A549 (cell line): ENCODE measurements at regions not wholly inside any gene's neighbourhood (a gene's known extent, or its start where the extent isn't known, plus 50 kb on each side); places are given as distances from the start of the nearest gene placed in this dataset.

Experiments used
- ATAC-seq, 2 experiments: fragments of 200-7000 bp in 1 of 2; fragments of >200 bp in 1 of 2; cut with Nextera tagmentation in 1 of 2; cut with Tn5 transposase in 1 of 2; 3 replicates each; pipeline versions ENCODE4 v1.8.0 to v1.9.1; 2018 to 2020; ENCODE audit warnings: mild to moderate bottlenecking in 1 of 2, moderate library complexity in 1 of 2
- CTCF ChIA-PET: fragments of 300-600 bp; sonication (Branson Sonifier 250); formaldehyde crosslinking; extraction: SDS; loops from one replicate; lab custom pipeline; 2021; ENCODE audit warnings: antibody characterized with exemption, inconsistent platforms; lab: Yijun Ruan, JAX
- POLR2A ChIA-PET: fragments of 350-600 bp; formaldehyde crosslinking; extraction: SDS; loops from one replicate; lab custom pipeline; 2021; ENCODE audit warnings: antibody characterized with exemption, inconsistent platforms; lab: Yijun Ruan, JAX
- DNase-seq, 2 experiments: peaks; one replicate each; pipeline versions ENCODE4 v3.0.0 to v3.0.0-alpha.2; 2011 to 2016; ENCODE audit warnings: low read depth in 1 of 2, low spot score in 1 of 2
- FAIRE-seq: peaks from 2 replicates; lab custom pipeline; 2011; peaks lifted over from hg19 to GRCh38; lab: Jason Lieb, UNC
- H3K27ac ChIP-seq, 2 experiments: fragments of >200 bp; sonication (Bioruptor Twin); formaldehyde crosslinking; 3 replicates each; pipeline ENCODE4 v1.5.1; 2016 to 2017
- H3K4me1 ChIP-seq: fragments of >200 bp; sonication (Bioruptor Twin); formaldehyde crosslinking; 3 replicates; pipeline ENCODE4 v1.6.1; 2016
- H3K4me2 ChIP-seq: fragments of >200 bp; sonication (Bioruptor Twin); formaldehyde crosslinking; 3 replicates; pipeline ENCODE4 v1.6.1; 2016
- H3K4me3 ChIP-seq: fragments of >200 bp; sonication (Bioruptor Twin); formaldehyde crosslinking; 3 replicates; pipeline ENCODE4 v1.5.1; 2016
- H3K9me3 ChIP-seq: fragments of >200 bp; sonication (Bioruptor Twin); formaldehyde crosslinking; 3 replicates; pipeline ENCODE4 v1.6.1; 2016
- BCL3 ChIP-seq: fragments of >200 bp; sonication (Bioruptor Twin); formaldehyde crosslinking; IDR thresholded peaks from 3 replicates; pipeline ENCODE4 v1.6.1; 2016
- CBX2 ChIP-seq: fragments of 200-600 bp; sonication (generic); IDR thresholded peaks from 2 replicates; pipeline ENCODE4 v1.6.1; 2016; ENCODE audit warnings: low read depth, mild to moderate bottlenecking, borderline replicate concordance
- CBX8 ChIP-seq: fragments of 200-600 bp; sonication (generic); IDR thresholded peaks from 2 replicates; pipeline ENCODE4 v1.6.1; 2016
- CTCF ChIP-seq: fragments of >200 bp; sonication (Bioruptor Twin); formaldehyde crosslinking; IDR thresholded peaks from 3 replicates; pipeline ENCODE4 v1.5.1; 2016
- E2F6 ChIP-seq: IDR thresholded peaks from 2 replicates; pipeline ENCODE4 v1.6.1; 2012; ENCODE audit warnings: low read depth, borderline replicate concordance
- EHMT2 ChIP-seq: fragments of 200-600 bp; sonication (generic); IDR thresholded peaks from 2 replicates; pipeline ENCODE4 v1.6.1; 2016; ENCODE audit warnings: antibody characterized with exemption, low read depth, mild to moderate bottlenecking, moderate library complexity
- HDAC2 ChIP-seq: fragments of 200-600 bp; sonication (generic); IDR thresholded peaks from 2 replicates; pipeline ENCODE4 v1.6.1; 2016
- HEYL ChIP-seq: fragments of 250-450 bp; sonication (Bioruptor Pico); IDR thresholded peaks from 2 replicates; pipeline ENCODE4 v1.8.0; 2021; ENCODE audit warnings: mild to moderate bottlenecking, moderate library complexity
- HOXB13 ChIP-seq: fragments of 250-450 bp; sonication (Bioruptor Pico); IDR thresholded peaks from 2 replicates; pipeline ENCODE4 v1.5.0; 2020; ENCODE audit warnings: low read depth, mild to moderate bottlenecking, moderate library complexity
- MAFK ChIP-seq: fragments of 450-650 bp; IDR thresholded peaks from 2 replicates; pipeline ENCODE4 v1.6.1; 2014; ENCODE audit not compliant: partially characterized antibody
- MAX ChIP-seq: IDR thresholded peaks from 2 replicates; pipeline ENCODE4 v1.6.1; 2012
- NFE2L2 ChIP-seq: fragments of 150-350 bp; conservative IDR thresholded peaks from 2 replicates; pipeline ENCODE4 v1.6.1; 2014; ENCODE audit warnings: low read length
- NR3C1 ChIP-seq: fragments of >200 bp; sonication (Bioruptor Twin); formaldehyde crosslinking; IDR thresholded peaks from 3 replicates; pipeline ENCODE4 v1.6.1; 2017
- PBX3 ChIP-seq: IDR thresholded peaks from 2 replicates; pipeline ENCODE4 v1.6.1; 2012
- REST ChIP-seq: fragments of 200-600 bp; sonication (generic); IDR thresholded peaks from 2 replicates; pipeline ENCODE4 v1.6.1; 2016; ENCODE audit warnings: antibody characterized with exemption, mild to moderate bottlenecking, moderate library complexity
- TFCP2L1 ChIP-seq: fragments of 250-450 bp; sonication (Bioruptor Pico); IDR thresholded peaks from 2 replicates; pipeline ENCODE4 v1.5.0; 2021; ENCODE audit warnings: mild to moderate bottlenecking
- WGBS: methylation state at CpG from one replicate; pipeline ENCODE4 v1.1.6; 2017; ENCODE audit errors: missing lambda C conversion rate; 5-methylcytosine and 5-hydroxymethylcytosine counted together

GRCh38 chr14:58794993-58795762 is 157.4 kb downstream of the DACT1 start (continued):
- TF ChIP-seq CTCF = no peak
- TF ChIP-seq MAX = no peak

- H3K27ac ChIP-seq = no peak overlapping the region
- no peak for DNase-seq
- TF ChIP-seq NFE2L2 = no peak
- H3K4me1 ChIP-seq = peaks cover 30% of the 10 kb centered on the region
- no peak overlapping the region for H3K4me3 ChIP-seq
- ChIA-PET CTCF (no interaction called here), POLR2A (no interaction called here)
- no peaks in the 10 kb centered on the region for H3K9me3 ChIP-seq
- no peak for ATAC-seq
- H3K4me2 ChIP-seq = peak overlapping the region; percentile 54
- FAIRE-seq = no peak
- 36% methylated on average over 5 of the region's 5 CpGs for WGBS
Observed at GRCh38 chr14:58796242-58797009, 158.7 kb downstream of the DACT1 start.

GRCh38 chr14:58797010-58797429 is 159.3 kb downstream of the DACT1 start:
- ATAC-seq (peak in 1 of 2 experiments; percentile 38; a peak in 2 of 6 replicates), FAIRE-seq (no peak), DNase-seq (no peak)
- H3K9me3 ChIP-seq = no peaks in the 10 kb centered on the region
- no peak overlapping the region for H3K4me2 ChIP-seq
- peaks cover 30% of the 10 kb centered on the region for H3K4me1 ChIP-seq
- CTCF ChIA-PET = no interaction called here
- WGBS = 73% methylated on average over 4 of the region's 4 CpGs
- no peak overlapping the region for H3K27ac ChIP-seq
- H3K4me3 ChIP-seq = no peak overlapping the region
- POLR2A ChIA-PET = interaction anchor here (0.5 kb wide), 1 partner anchor 65 kb away, joined by 3 read pairs; no protein-coding TSS in a partner anchor
- TF ChIP-seq EHMT2 = peak; percentile 78
- no peak for TF ChIP-seq NR3C1
- peak; percentile 92 for TF ChIP-seq REST

GRCh38 chr14:58798173-58798572 is 160.4 kb downstream of the DACT1 start:
- H3K27ac ChIP-seq = no peak overlapping the region
- H3K9me3 ChIP-seq = peaks cover 5% of the 10 kb centered on the region; the same call in 1 of the 3 replicates
- WGBS = 67% methylated on average over 5 of the region's 5 CpGs
- POLR2A ChIA-PET = no interaction called here
- peaks cover 22% of the 10 kb centered on the region for H3K4me1 ChIP-seq
- ATAC-seq (no peak), FAIRE-seq (no peak), DNase-seq (no peak)
- no peak overlapping the region for H3K4me3 ChIP-seq
- CTCF ChIA-PET = no interaction called here
- no peak overlapping the region for H3K4me2 ChIP-seq
- no peak for TF ChIP-seq TFCP2L1 (CRISPR knock-in tag)
- TF ChIP-seq REST = no peak
- no peak for TF ChIP-seq PBX3
- TF ChIP-seq HDAC2 = no peak
- TF ChIP-seq HOXB13 (CRISPR knock-in tag) = no peak
- TF ChIP-seq MAFK = no peak
- no peak for TF ChIP-seq CBX8
- TF ChIP-seq HEYL = no peak
- no peak for TF ChIP-seq CBX2
- no peak for TF ChIP-seq E2F6
- no peak for TF ChIP-seq BCL3
